ENCODE measurements at regions not wholly inside any gene's neighbourhood (a gene's known extent, or its start where the extent isn't known, plus 50 kb on each side); places are given as distances from the start of the nearest gene placed in this dataset.

GRCh38 chr4:165709516-165709915, 163.5 kb upstream of the TLL1 start:
- ATAC-seq (peak; percentile 62), DNase-seq (ENCODE audit: missing footprints) (no peak)
- intact Hi-C loops (cut with DNase I) = no loop called here

GRCh38 chr4:165709973-165710526, 163.0 kb upstream of the TLL1 start:
- intact Hi-C loops (cut with DNase I) = no loop called here
- peak; percentile 16 for ATAC-seq
- no peak for DNase-seq (ENCODE audit: missing footprints)

- intact Hi-C loops (cut with DNase I) = no loop called here
- peak; percentile 45 for ATAC-seq
- no peak for DNase-seq (ENCODE audit: missing footprints)
Observed at GRCh38 chr4:165711436-165711835, 161.6 kb upstream of the TLL1 start.

GRCh38 chr4:165711912-165712311, 161.1 kb upstream of the TLL1 start:
- ATAC-seq (no peak), DNase-seq (ENCODE audit: missing footprints) (no peak)
- intact Hi-C loops (cut with DNase I) = no loop called here

- no peak for ATAC-seq
- intact Hi-C loops (cut with DNase I) = no loop called here
- DNase-seq (ENCODE audit: missing footprints) = no peak
Observed at GRCh38 chr4:165714650-165715049, 158.4 kb upstream of the TLL1 start.

GRCh38 chr4:165715211-165715610, 157.8 kb upstream of the TLL1 start:
- intact Hi-C loops (cut with DNase I) = no loop called here
- no peak for ATAC-seq
- no peak for DNase-seq (ENCODE audit: missing footprints)

GRCh38 chr4:165715989-165716388, 157.0 kb upstream of the TLL1 start:
- no peak for DNase-seq (ENCODE audit: missing footprints)
- ATAC-seq = peak; percentile 72
- intact Hi-C loops (cut with DNase I) = no loop called here

GRCh38 chr4:165716472-165716871, 156.6 kb upstream of the TLL1 start:
- ATAC-seq (peak; percentile 23), DNase-seq (ENCODE audit: missing footprints) (no peak)

GRCh38 chr4:165718660-165719059, 154.4 kb upstream of the TLL1 start:
- intact Hi-C loops (cut with DNase I) = no loop called here
- ATAC-seq = no peak

More at GRCh38 chr4:165716472-165716871, 156.6 kb upstream of the TLL1 start:
- intact Hi-C loops (cut with DNase I) = no loop called here

GRCh38 chr4:165720411-165721082, 152.5 kb upstream of the TLL1 start:
- ATAC-seq = no peak
- intact Hi-C loops (cut with DNase I) = no loop called here
- DNase-seq (ENCODE audit: missing footprints) = no peak

More at GRCh38 chr4:165718660-165719059, 154.4 kb upstream of the TLL1 start:
- no peak for DNase-seq (ENCODE audit: missing footprints)

- ATAC-seq (no peak), DNase-seq (ENCODE audit: missing footprints) (no peak)
- intact Hi-C loops (cut with DNase I) = no loop called here
Observed at GRCh38 chr4:165721815-165722214, 151.2 kb upstream of the TLL1 start.

- ATAC-seq = no peak
- intact Hi-C loops (cut with DNase I) = no loop called here
Observed at GRCh38 chr4:165723051-165723795, 149.8 kb upstream of the TLL1 start.

GRCh38 chr4:165724786-165725185, 148.3 kb upstream of the TLL1 start:
- intact Hi-C loops (cut with DNase I) = no loop called here
- DNase-seq (ENCODE audit: missing footprints) (no peak), ATAC-seq (no peak)

More at GRCh38 chr4:165723051-165723795, 149.8 kb upstream of the TLL1 start:
- DNase-seq (ENCODE audit: missing footprints) = no peak

GRCh38 chr4:165725352-165725751, 147.7 kb upstream of the TLL1 start:
- intact Hi-C loops (cut with DNase I) = no loop called here
- no peak for DNase-seq (ENCODE audit: missing footprints)
- no peak for ATAC-seq

GRCh38 chr4:165726831-165727230, 146.2 kb upstream of the TLL1 start:
- DNase-seq (ENCODE audit: missing footprints) (no peak), ATAC-seq (no peak)
- intact Hi-C loops (cut with DNase I) = no loop called here

GRCh38 chr4:165737309-165737972, 135.6 kb upstream of the TLL1 start:
- ATAC-seq (no peak), DNase-seq (ENCODE audit: missing footprints) (no peak)
- intact Hi-C loops (cut with DNase I) = no loop called here

- no peak for ATAC-seq
- intact Hi-C loops (cut with DNase I) = no loop called here
Observed at GRCh38 chr4:165738571-165738970, 134.5 kb upstream of the TLL1 start.

GRCh38 chr4:165740911-165741310, 132.1 kb upstream of the TLL1 start:
- intact Hi-C loops (cut with DNase I) = no loop called here
- ATAC-seq (no peak), DNase-seq (ENCODE audit: missing footprints) (no peak)

More at GRCh38 chr4:165738571-165738970, 134.5 kb upstream of the TLL1 start:
- no peak for DNase-seq (ENCODE audit: missing footprints)

GRCh38 chr4:165743422-165743821, 129.6 kb upstream of the TLL1 start:
- no peak for ATAC-seq
- DNase-seq (ENCODE audit: missing footprints) = no peak
- intact Hi-C loops (cut with DNase I) = no loop called here

- no peak for ATAC-seq
- intact Hi-C loops (cut with DNase I) = no loop called here
Observed at GRCh38 chr4:165744370-165744769, 128.7 kb upstream of the TLL1 start.

More at GRCh38 chr4:165744370-165744769, 128.7 kb upstream of the TLL1 start:
- DNase-seq (ENCODE audit: missing footprints) = no peak

Measured in Right ventricle myocardium inferior (tissue), 1 donor.